ENCODE measurements at regions not wholly inside any gene's neighbourhood (a gene's known extent, or its start where the extent isn't known, plus 50 kb on each side); places are given as distances from the start of the nearest gene placed in this dataset.
"Not testable (repeated sequence)": the region's sequence is repeated elsewhere in the genome, so short reads cannot be mapped to it uniquely, and the experiment has no call there.

DNA sequence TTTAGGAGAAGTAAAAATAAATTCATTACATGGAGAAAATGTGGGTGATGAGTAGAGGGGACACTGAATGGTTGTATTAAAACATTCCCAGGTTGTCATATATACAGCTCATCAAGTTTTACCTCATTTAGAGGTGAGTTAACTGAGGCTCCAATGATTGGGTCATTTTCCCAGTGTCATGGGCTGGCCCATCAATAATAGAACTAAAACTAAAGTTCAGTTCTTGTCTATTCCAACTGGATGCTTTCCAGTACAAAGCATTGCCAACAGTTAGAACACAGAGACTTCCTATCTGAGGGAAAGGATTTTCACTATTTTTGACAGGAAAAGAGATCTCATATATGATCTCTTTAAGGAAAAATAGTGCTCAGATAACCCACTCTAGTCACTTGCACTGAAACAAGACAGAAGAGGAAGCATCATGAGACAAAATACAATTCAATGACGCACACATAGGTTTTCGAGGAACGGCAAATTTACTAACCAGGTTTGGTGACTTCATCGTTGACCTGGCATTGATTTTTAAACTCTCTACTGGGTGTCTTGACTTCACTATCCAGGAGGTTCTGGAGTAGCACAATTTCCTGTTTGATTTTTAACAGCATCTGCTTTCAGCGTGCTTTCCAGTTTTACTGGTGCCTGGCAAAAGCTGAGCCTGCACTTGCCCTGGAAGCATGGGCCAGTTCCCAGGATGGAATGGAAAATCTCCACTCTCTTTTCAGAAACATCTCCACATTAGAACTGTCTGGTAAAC, 195.5 kb upstream of the FBXL4 start:
- intact Hi-C loops (cut with DNase I) = no loop called here
- Histone ChIP-seq H3K36me3 (no peaks in the 10 kb centered on the region), H3K9ac (ENCODE audit: low read depth in 2 of 2, low read length in 2 of 2) (no peak overlapping the region), H3K9me3 (no peaks in the 10 kb centered on the region), H3K4me3 (no peak overlapping the region), H3K27ac (no peak overlapping the region), H3K27me3 (no peaks in the 10 kb centered on the region), H3K4me1 (no peaks in the 10 kb centered on the region)
- no peak for DNase-seq
- TF ChIP-seq, protein P1, sequence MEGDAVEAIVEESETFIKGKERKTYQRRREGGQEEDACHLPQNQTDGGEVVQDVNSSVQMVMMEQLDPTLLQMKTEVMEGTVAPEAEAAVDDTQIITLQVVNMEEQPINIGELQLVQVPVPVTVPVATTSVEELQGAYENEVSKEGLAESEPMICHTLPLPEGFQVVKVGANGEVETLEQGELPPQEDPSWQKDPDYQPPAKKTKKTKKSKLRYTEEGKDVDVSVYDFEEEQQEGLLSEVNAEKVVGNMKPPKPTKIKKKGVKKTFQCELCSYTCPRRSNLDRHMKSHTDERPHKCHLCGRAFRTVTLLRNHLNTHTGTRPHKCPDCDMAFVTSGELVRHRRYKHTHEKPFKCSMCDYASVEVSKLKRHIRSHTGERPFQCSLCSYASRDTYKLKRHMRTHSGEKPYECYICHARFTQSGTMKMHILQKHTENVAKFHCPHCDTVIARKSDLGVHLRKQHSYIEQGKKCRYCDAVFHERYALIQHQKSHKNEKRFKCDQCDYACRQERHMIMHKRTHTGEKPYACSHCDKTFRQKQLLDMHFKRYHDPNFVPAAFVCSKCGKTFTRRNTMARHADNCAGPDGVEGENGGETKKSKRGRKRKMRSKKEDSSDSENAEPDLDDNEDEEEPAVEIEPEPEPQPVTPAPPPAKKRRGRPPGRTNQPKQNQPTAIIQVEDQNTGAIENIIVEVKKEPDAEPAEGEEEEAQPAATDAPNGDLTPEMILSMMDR (IDR thresholded peaks at IDR 0.05) = no peak

DNA sequence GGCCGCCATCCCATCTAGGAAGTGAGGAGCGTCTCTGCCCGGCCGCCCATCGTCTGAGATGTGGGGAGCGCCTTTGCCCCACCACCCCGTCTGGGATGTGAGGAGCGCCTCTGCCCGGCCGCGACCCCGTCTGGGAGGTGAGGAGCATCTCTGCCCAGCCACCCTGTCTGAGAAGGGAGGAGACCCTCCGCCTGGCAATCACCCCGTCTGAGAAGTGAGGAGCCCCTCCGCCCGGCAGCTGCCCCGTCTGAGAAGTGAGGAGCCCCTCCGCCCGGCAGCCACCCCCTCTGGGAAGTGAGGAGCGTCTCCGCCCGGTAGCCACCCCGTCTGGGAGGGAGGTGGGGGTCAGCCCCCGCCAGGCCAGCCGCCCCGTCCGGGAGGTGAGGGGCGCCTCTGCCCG, 194.2 kb upstream of the FBXL4 start:
- H3K36me3 ChIP-seq; H3K9me3 ChIP-seq; H3K4me3 ChIP-seq; intact Hi-C loops (cut with DNase I); DNase-seq; H3K27ac ChIP-seq; H3K9ac ChIP-seq (ENCODE audit: low read depth in 2 of 2, low read length in 2 of 2); H3K4me1 ChIP-seq; H3K27me3 ChIP-seq: not testable (repeated sequence)

DNA sequence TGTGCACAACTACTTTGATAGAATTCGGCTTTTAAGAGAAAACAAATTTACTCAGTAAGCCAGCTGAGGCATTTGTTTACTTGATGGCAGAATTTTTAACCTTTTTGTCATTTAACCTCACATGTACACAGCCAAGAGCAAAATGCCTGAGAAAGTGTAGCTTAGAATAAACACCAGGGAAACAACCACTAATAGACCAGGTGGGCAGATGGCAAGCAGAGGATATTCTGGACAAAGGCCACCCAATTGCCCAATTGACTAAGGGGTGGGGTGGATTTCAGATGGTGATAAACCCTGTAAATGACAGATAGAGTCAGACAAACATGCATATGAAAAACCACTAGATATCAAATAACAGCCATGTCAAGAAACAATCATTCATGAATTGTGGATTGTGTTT, 190.7 kb upstream of the FBXL4 start:
- no peaks in the 10 kb centered on the region for H3K36me3 ChIP-seq
- TF ChIP-seq, protein P1 (IDR thresholded peaks at IDR 0.05) = no peak
- H3K4me1 ChIP-seq = no peaks in the 10 kb centered on the region
- no peak overlapping the region for H3K27ac ChIP-seq
- DNase-seq = no peak
- no peak overlapping the region for H3K9ac ChIP-seq (ENCODE audit: low read depth in 2 of 2, low read length in 2 of 2)
- no peak overlapping the region for H3K4me3 ChIP-seq
- intact Hi-C loops (cut with DNase I) = no loop called here
- no peaks in the 10 kb centered on the region for H3K9me3 ChIP-seq
- H3K27me3 ChIP-seq = no peaks in the 10 kb centered on the region

DNA sequence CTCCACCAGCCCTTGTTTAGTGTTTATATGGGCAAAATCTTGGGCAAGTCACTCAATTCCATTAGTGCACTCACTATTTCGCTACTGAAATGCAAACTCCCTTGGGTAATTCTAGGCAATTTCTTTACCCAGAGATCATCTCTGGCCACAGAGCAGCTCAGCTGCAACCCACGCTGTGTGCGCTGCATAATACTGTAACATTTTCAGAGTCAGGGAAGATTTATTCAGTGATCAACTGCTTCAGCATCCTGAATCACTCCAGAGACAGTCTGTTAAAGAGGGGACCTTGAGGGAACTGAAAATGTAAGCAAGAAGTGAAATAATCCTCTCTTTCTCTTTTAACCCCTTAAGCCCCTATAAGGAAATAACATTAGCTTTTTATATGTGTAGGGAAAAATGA, 189.6 kb upstream of the FBXL4 start:
- no peak for DNase-seq
- no peaks in the 10 kb centered on the region for H3K9me3 ChIP-seq
- H3K4me3 ChIP-seq = no peak overlapping the region
- no peaks in the 10 kb centered on the region for H3K27me3 ChIP-seq
- TF ChIP-seq, protein P1 (IDR thresholded peaks at IDR 0.05) = no peak
- intact Hi-C loops (cut with DNase I) = no loop called here
- H3K9ac ChIP-seq (ENCODE audit: low read depth in 2 of 2, low read length in 2 of 2) = no peak overlapping the region
- H3K36me3 ChIP-seq = no peaks in the 10 kb centered on the region
- no peaks in the 10 kb centered on the region for H3K4me1 ChIP-seq
- no peak overlapping the region for H3K27ac ChIP-seq

DNA sequence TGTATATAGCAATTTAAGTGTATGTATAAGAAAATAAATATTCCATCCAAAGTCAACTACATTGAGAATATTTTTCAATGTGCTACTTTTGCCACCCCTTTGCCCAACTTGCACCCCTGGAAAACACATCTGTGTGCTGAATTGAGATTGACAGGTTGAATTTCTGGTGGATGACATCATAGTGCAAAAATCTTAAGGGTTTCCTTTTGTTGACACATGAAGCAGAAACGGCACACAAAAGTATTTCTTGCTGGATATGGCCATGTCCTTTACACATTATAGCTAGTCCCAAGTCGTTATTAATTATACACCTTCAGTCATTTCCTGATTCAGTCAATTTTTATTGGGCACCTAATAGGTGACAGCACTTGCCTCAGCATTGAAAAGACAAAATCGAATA, 188.7 kb upstream of the FBXL4 start:
- Histone ChIP-seq H3K9ac (ENCODE audit: low read depth in 2 of 2, low read length in 2 of 2) (no peak overlapping the region), H3K27me3 (no peaks in the 10 kb centered on the region), H3K9me3 (no peaks in the 10 kb centered on the region), H3K4me1 (no peaks in the 10 kb centered on the region), H3K36me3 (no peaks in the 10 kb centered on the region), H3K4me3 (no peak overlapping the region), H3K27ac (no peak overlapping the region)
- no peak for DNase-seq
- TF ChIP-seq, protein P1 (IDR thresholded peaks at IDR 0.05) = no peak
- intact Hi-C loops (cut with DNase I) = no loop called here

DNA sequence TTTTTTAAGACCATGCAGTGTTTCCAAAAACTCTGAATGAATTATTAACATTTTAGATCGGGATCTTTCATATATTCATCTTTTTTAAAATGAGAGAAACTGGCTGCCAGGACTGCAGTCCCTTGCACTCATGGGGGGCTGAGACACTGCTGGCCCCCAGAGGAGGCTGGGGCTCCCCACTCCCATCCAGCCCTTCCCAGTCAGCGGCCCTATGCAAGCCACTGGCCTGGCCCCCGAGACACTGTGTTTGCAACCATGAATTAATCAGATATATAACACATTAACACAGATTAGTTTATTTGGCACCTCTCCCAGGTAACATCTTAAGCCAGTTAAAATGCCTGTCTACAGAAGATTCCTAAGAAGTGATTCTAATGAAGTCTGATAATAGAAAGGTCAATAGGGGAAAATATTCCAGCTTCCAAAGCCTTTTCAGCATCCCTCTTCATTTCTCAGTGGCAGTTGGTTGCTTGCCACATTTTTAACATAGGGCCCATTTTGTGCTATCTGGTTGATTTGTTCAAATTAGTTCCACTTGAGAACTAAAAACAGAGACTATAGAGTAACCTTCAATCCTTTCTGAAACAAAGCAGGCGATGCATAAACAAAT, 184.4 kb upstream of the FBXL4 start:
- TF ChIP-seq, protein P1 (IDR thresholded peaks at IDR 0.05) = no peak
- Histone ChIP-seq H3K4me1 (no peaks in the 10 kb centered on the region), H3K27ac (no peak overlapping the region), H3K9me3 (no peaks in the 10 kb centered on the region), H3K27me3 (no peaks in the 10 kb centered on the region), H3K4me3 (no peak overlapping the region), H3K9ac (ENCODE audit: low read depth in 2 of 2, low read length in 2 of 2) (no peak overlapping the region), H3K36me3 (no peaks in the 10 kb centered on the region)
- intact Hi-C loops (cut with DNase I) = no loop called here
- DNase-seq = no peak
